ENCODE measurements at regions not wholly inside any gene's neighbourhood (a gene's known extent, or its start where the extent isn't known, plus 50 kb on each side); places are given as distances from the start of the nearest gene placed in this dataset.

GRCh38 chr14:31965735-31966598 is 111.1 kb upstream of the ARHGAP5 start:
- Histone ChIP-seq H3K9ac (ENCODE audit: insufficient read depth in 1 of 2, low read depth in 2 of 2, low read length in 2 of 2) (no peak overlapping the region; a peak in 1 of 4 replicates), H3K4me2 (ENCODE audit: insufficient read depth, low read length) (peak overlapping the region; percentile 61), H3K9me1 (ENCODE audit: control insufficient read depth, insufficient read depth, low read length) (no peaks in the 10 kb centered on the region), H3K27ac (ENCODE audit: extremely low read depth, low read depth, low read length) (peak overlapping the region; percentile 59; the same call in 2 of the 3 replicates), H3K36me3 (ENCODE audit: control insufficient read depth, insufficient read depth, low read length) (no peaks in the 10 kb centered on the region), H3K79me2 (ENCODE audit: control insufficient read depth, insufficient read depth, low read length) (no peaks in the 10 kb centered on the region), H3K27me3 (ENCODE audit: control insufficient read depth in 2 of 2, insufficient read depth in 2 of 2, low read length in 2 of 2) (no peaks in the 10 kb centered on the region), H2AFZ (ENCODE audit: low read depth, low read length) (peak overlapping the region; percentile 77), H3K4me1 (replicated peaks in 1 of 2; ENCODE audit: control insufficient read depth in 2 of 2, insufficient read depth in 2 of 2, low read length in 2 of 2) (peaks cover 0 to 5% of the 10 kb centered on the region in 2 experiments; a peak in 3 of 5 replicates), H3K9me3 (replicated peaks; ENCODE audit: control insufficient read depth, insufficient read depth, low read depth, low read length) (no peaks in the 10 kb centered on the region; the same call in 1 of the 2 replicates), H3K4me3 (no peak overlapping the region), H4K20me1 (replicated peaks; ENCODE audit: control insufficient read depth, insufficient read depth, low read length) (no peaks in the 10 kb centered on the region)
- no TSS peak for BruUV-seq (replicated peaks)
- intact Hi-C loops (cut with micrococcal nuclease) (no loop called here), in situ Hi-C loops (cut with MboI) (no loop called here)
- WGBS (ENCODE audit: insufficient coverage, low coverage, missing lambda C conversion rate) = 19% methylated on average over 9 of the region's 9 CpGs
- POLR2A ChIA-PET = no interaction called here
- peak; percentile 44 to 60 (median 54) for DNase-seq (ENCODE audit: extremely low read depth in 1 of 4, low spot score in 3 of 4)
- peak; percentile 92 for ATAC-seq
- CTCF ChIA-PET (ENCODE audit: low intra/inter-chr PET ratio) = no interaction called here
- FAIRE-seq = peak; percentile 73
- no peak for TF ChIP-seq NELFE (IDR thresholded peaks at IDR 0.05; ENCODE audit: insufficient read depth, insufficient read length)
- TF ChIP-seq TCF7L2 (IDR thresholded peaks at IDR 0.05; ENCODE audit: low read depth, low read length) = no peak
- TF ChIP-seq MGA (IDR thresholded peaks at IDR 0.05) = peak; percentile 69
- TF ChIP-seq ELK3 (CRISPR knock-in tag; IDR thresholded peaks at IDR 0.05) = no peak
- TF ChIP-seq ZFP36 (IDR thresholded peaks at IDR 0.05; ENCODE audit: low read depth, low read length, partially characterized antibody) = peak; percentile 17
- no peak for TF ChIP-seq TFAP4 (CRISPR knock-in tag; IDR thresholded peaks at IDR 0.05; ENCODE audit: borderline replicate concordance)
- TF ChIP-seq SRSF3 (IDR thresholded peaks at IDR 0.05; ENCODE audit: insufficient read depth, low read length) = no peak
- TF ChIP-seq GATAD2A (IDR thresholded peaks at IDR 0.05) = no peak
